ENCODE measurements at regions not wholly inside any gene's neighbourhood (a gene's known extent, or its start where the extent isn't known, plus 50 kb on each side); places are given as distances from the start of the nearest gene placed in this dataset.

DNA sequence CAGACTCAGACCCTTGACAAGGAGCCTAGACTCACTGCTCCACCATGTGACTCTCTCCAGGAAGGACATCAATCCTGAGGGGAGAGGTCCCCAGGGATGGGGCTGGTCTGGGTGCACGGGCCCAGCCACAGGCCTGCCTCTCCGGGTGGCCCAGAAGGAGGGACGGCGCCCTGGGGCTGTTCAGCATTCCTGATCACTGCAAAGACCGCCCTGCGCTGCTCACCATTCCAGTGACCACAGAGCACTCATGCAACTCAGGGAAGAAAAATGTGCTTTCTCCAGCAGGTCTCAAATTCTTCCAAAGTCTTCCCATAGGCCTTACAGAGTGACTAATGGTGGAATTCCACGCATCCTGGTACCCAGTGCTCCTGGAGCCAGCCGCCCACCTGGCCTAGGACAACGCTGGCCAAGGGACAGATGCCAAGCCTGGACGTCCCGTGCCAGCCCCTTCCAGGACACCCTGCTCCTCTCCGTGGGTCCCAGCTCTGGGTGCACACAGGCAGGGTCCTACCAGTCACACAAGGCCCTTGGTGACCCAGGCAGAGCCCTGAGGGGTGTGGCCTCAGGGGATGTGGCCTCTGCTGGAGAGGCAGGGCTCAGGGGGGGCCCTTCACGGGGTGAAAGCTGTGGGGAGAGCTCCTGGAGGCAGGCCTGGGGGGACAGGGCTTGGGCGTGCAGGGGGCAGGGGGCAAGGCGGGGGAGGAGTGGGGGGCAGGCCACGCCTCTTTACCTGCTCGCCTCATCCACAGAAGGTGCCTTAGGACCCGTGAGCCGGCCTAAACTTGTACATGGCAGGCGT, 178.8 kb downstream of the IGLL1 start:
- Histone ChIP-seq H3K4me1 (ENCODE audit: control insufficient read depth in 1 of 2, insufficient read depth in 2 of 2, low read length in 2 of 2) (no peaks in the 10 kb centered on the region), H3K27ac (ENCODE audit: low read depth, low read length) (no peak overlapping the region), H3K27me3 (ENCODE audit: control insufficient read depth in 1 of 2, insufficient read depth in 2 of 2, low read length in 2 of 2) (no peaks in the 10 kb centered on the region), H3K36me3 (ENCODE audit: control insufficient read depth in 1 of 2, insufficient read depth in 2 of 2, low read length in 2 of 2) (no peaks in the 10 kb centered on the region), H3K9ac (ENCODE audit: low read depth in 1 of 2, low read length in 2 of 2) (no peak overlapping the region), H3K4me3 (ENCODE audit: low read depth in 1 of 2, low read length in 2 of 2) (no peak overlapping the region), H3K9me3 (ENCODE audit: control insufficient read depth in 1 of 2, low read length in 2 of 2) (no peaks in the 10 kb centered on the region)

DNA sequence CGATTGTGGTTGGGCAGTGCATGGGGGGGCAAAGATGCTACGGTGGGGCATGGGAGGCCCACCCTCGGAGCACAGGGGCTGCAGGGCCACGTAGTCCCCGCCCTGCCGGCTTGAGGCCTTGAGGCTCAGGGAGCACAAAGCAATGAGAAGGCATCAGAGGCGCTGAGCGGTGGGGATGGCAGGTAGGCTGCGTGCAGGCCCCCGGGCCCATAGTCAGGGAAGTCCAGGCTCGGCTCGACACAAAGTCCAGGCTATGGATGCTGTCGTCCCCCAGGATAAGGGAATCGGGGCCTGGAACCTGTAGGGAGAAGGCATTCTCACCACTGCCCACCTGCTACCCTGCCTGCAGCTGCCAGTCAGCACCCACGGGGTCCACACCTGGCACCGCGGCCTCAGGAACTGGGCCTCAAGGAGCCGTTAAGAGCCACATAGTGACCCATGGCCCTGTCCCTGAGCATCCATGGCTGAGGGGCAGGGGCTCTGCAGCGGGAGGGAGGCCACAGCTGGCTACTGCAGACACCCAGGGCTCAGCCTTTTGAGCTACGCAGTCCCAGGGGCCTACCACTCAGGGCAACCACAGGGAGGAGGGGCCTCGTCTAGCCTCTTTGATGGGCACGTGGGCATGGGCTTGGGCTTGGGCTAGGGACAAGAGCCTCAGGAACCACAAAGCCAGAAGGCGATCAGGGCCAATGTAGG, 179.7 kb downstream of the IGLL1 start:
- Histone ChIP-seq H3K36me3 (ENCODE audit: control insufficient read depth in 1 of 2, insufficient read depth in 2 of 2, low read length in 2 of 2) (no peaks in the 10 kb centered on the region), H3K27me3 (ENCODE audit: control insufficient read depth in 1 of 2, insufficient read depth in 2 of 2, low read length in 2 of 2) (no peaks in the 10 kb centered on the region), H3K27ac (ENCODE audit: low read depth, low read length) (no peak overlapping the region), H3K4me3 (ENCODE audit: low read depth in 1 of 2, low read length in 2 of 2) (no peak overlapping the region), H3K9ac (ENCODE audit: low read depth in 1 of 2, low read length in 2 of 2) (no peak overlapping the region), H3K9me3 (ENCODE audit: control insufficient read depth in 1 of 2, low read length in 2 of 2) (no peaks in the 10 kb centered on the region), H3K4me1 (ENCODE audit: control insufficient read depth in 1 of 2, insufficient read depth in 2 of 2, low read length in 2 of 2) (no peaks in the 10 kb centered on the region)

DNA sequence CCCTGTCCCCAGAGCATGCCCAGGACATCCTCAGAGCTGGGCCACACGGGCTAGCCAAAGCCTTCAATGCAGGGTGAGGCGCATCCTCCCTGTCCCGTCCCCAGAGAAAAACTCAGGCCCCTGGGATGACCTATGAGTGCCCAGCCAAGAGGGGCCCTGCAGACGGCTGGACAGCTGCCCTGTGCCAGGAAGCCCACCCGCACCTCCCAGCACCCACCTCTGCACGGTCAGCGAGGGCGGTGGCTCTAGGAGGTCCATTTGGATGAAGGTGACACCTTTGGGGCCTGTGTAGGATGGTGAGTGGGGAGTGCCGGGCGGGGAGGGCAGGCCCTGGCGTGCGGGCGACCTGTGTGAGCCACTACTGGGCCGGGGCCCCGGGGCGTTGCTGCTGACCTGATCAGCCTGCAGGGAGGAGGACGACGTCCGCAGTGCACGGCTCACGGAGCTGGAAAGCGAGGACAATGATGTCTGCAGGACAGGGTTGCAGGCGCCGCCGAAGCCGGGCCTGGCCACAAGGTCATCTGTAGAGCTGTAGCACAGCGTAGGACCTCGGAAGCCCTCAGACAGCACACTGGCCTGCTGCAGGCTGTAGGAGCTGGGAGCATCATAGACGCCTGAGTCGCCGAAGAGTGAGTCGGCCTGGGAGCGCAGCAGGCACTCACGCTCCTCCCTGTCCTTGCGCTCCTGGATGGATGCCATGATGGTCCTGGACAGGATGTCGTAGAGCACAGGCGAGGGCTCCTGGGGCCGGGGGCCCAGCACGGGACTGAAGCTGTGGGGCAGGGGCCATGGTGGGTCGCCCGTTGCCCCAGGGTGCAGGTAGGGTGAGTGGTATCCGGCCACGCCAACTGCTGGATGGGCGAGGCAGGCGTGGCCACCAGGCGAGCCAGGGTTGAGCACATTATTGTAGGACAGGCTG, 180.5 kb downstream of the IGLL1 start:
- Histone ChIP-seq H3K9ac (ENCODE audit: low read depth in 1 of 2, low read length in 2 of 2) (no peak overlapping the region), H3K27ac (ENCODE audit: low read depth, low read length) (no peak overlapping the region), H3K27me3 (ENCODE audit: control insufficient read depth in 1 of 2, insufficient read depth in 2 of 2, low read length in 2 of 2) (no peaks in the 10 kb centered on the region), H3K4me1 (ENCODE audit: control insufficient read depth in 1 of 2, insufficient read depth in 2 of 2, low read length in 2 of 2) (no peaks in the 10 kb centered on the region), H3K9me3 (ENCODE audit: control insufficient read depth in 1 of 2, low read length in 2 of 2) (no peaks in the 10 kb centered on the region), H3K4me3 (ENCODE audit: low read depth in 1 of 2, low read length in 2 of 2) (no peak overlapping the region), H3K36me3 (ENCODE audit: control insufficient read depth in 1 of 2, insufficient read depth in 2 of 2, low read length in 2 of 2) (no peaks in the 10 kb centered on the region)

- H3K4me3 ChIP-seq (ENCODE audit: low read depth in 1 of 2, low read length in 2 of 2), result no peak overlapping the region
- no peak overlapping the region for H3K27ac ChIP-seq (ENCODE audit: low read depth, low read length)
- H3K4me1 ChIP-seq (ENCODE audit: control insufficient read depth in 1 of 2, insufficient read depth in 2 of 2, low read length in 2 of 2), result no peaks in the 10 kb centered on the region
- no peaks in the 10 kb centered on the region for H3K9me3 ChIP-seq (ENCODE audit: control insufficient read depth in 1 of 2, low read length in 2 of 2)
- H3K36me3 ChIP-seq (ENCODE audit: control insufficient read depth in 1 of 2, insufficient read depth in 2 of 2, low read length in 2 of 2), result no peaks in the 10 kb centered on the region
- H3K27me3 ChIP-seq (ENCODE audit: control insufficient read depth in 1 of 2, insufficient read depth in 2 of 2, low read length in 2 of 2), result no peaks in the 10 kb centered on the region
- no peak overlapping the region for H3K9ac ChIP-seq (ENCODE audit: low read depth in 1 of 2, low read length in 2 of 2)
These were observed 181.3 kb downstream of the IGLL1 start for GRCh38 chr22:23398701-23399366.

- H3K9me3 ChIP-seq (ENCODE audit: control insufficient read depth in 1 of 2, low read length in 2 of 2), result no peaks in the 10 kb centered on the region
- H3K36me3 ChIP-seq (ENCODE audit: control insufficient read depth in 1 of 2, insufficient read depth in 2 of 2, low read length in 2 of 2), result no peaks in the 10 kb centered on the region
- H3K27ac ChIP-seq (ENCODE audit: low read depth, low read length), result no peak overlapping the region
- H3K4me3 ChIP-seq (ENCODE audit: low read depth in 1 of 2, low read length in 2 of 2), result no peak overlapping the region
- no peaks in the 10 kb centered on the region for H3K4me1 ChIP-seq (ENCODE audit: control insufficient read depth in 1 of 2, insufficient read depth in 2 of 2, low read length in 2 of 2)
- no peaks in the 10 kb centered on the region for H3K27me3 ChIP-seq (ENCODE audit: control insufficient read depth in 1 of 2, insufficient read depth in 2 of 2, low read length in 2 of 2)
- H3K9ac ChIP-seq (ENCODE audit: low read depth in 1 of 2, low read length in 2 of 2), result no peak overlapping the region
These were observed 182.2 kb downstream of the IGLL1 start for GRCh38 chr22:23397613-23398567.

DNA sequence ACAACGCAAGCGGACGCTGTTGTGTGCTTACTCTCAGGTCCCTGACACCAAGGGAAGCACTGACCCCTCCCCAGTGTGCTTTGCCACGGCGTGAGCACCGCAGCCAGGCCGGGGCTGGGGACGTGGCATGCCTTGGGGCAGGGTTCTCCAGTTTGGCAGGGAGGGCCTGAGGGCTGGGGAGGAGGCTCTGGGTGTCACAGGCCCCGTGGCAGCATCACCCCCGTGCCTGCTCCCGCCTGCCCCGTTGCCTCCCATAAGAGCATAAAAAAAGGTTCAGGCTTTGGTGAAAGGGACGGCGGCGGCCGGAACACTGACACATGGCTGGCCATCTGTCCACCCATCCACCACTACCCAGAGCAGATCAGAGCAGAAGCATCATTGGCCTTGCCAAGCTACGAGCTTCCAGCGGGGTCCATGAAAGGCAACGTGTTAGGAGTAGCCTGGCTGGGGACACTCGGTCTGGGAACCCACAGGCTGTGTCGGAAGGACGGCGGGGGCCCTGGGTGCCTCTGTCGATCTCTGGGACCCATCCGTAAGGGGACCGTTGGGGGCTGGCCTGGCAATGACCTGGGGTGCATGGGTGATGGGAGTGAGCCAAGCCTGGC, 183.0 kb downstream of the IGLL1 start:
- Histone ChIP-seq H3K27me3 (ENCODE audit: control insufficient read depth in 1 of 2, insufficient read depth in 2 of 2, low read length in 2 of 2) (no peaks in the 10 kb centered on the region), H3K4me3 (ENCODE audit: low read depth in 1 of 2, low read length in 2 of 2) (no peak overlapping the region), H3K9me3 (ENCODE audit: control insufficient read depth in 1 of 2, low read length in 2 of 2) (no peaks in the 10 kb centered on the region), H3K4me1 (ENCODE audit: control insufficient read depth in 1 of 2, insufficient read depth in 2 of 2, low read length in 2 of 2) (no peaks in the 10 kb centered on the region), H3K36me3 (ENCODE audit: control insufficient read depth in 1 of 2, insufficient read depth in 2 of 2, low read length in 2 of 2) (no peaks in the 10 kb centered on the region), H3K27ac (ENCODE audit: low read depth, low read length) (no peak overlapping the region), H3K9ac (ENCODE audit: low read depth in 1 of 2, low read length in 2 of 2) (no peak overlapping the region)

DNA sequence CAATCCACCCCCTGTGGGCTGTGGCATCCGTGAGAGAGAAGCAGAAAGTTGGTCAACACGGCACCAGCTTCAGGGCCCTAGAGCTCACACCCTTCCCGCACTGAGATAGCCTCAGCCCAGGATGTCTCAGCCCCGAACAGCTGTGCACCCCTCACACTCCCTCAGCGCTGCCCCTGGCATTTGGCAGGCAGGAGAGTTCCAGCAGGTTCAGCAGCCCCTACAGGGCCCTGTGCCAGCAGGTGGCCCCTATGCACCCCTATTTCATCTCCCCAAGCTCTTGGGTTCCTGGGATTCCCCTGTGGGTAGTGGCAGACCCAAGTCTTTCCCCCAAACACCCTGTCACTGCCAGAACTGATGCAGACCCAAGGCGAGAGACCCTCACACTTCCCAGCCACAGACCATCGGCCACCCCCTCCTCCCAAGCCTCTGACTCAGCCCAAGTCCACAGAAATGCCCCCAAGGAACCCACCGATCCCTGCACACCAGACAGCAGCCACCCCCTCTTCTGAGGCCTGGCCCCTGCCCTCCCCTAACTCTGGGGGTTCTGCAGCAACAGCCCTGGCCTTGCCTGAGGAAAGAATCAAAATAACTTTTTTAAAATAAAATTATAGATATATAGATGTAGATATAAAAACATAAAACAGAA, 183.6 kb downstream of the IGLL1 start:
- Histone ChIP-seq H3K27me3 (ENCODE audit: control insufficient read depth in 1 of 2, insufficient read depth in 2 of 2, low read length in 2 of 2) (no peaks in the 10 kb centered on the region), H3K9ac (ENCODE audit: low read depth in 1 of 2, low read length in 2 of 2) (no peak overlapping the region), H3K4me1 (ENCODE audit: control insufficient read depth in 1 of 2, insufficient read depth in 2 of 2, low read length in 2 of 2) (no peaks in the 10 kb centered on the region), H3K27ac (ENCODE audit: low read depth, low read length) (no peak overlapping the region), H3K9me3 (ENCODE audit: control insufficient read depth in 1 of 2, low read length in 2 of 2) (no peaks in the 10 kb centered on the region), H3K36me3 (ENCODE audit: control insufficient read depth in 1 of 2, insufficient read depth in 2 of 2, low read length in 2 of 2) (no peaks in the 10 kb centered on the region), H3K4me3 (ENCODE audit: low read depth in 1 of 2, low read length in 2 of 2) (no peak overlapping the region)

GRCh38 chr22:23395530-23396361, 184.3 kb downstream of the IGLL1 start:
- H3K9me3 ChIP-seq (ENCODE audit: control insufficient read depth in 1 of 2, low read length in 2 of 2), result no peaks in the 10 kb centered on the region
- no peaks in the 10 kb centered on the region for H3K4me1 ChIP-seq (ENCODE audit: control insufficient read depth in 1 of 2, insufficient read depth in 2 of 2, low read length in 2 of 2)
- no peak overlapping the region for H3K27ac ChIP-seq (ENCODE audit: low read depth, low read length)
- no peak overlapping the region for H3K9ac ChIP-seq (ENCODE audit: low read depth in 1 of 2, low read length in 2 of 2)
- H3K36me3 ChIP-seq (ENCODE audit: control insufficient read depth in 1 of 2, insufficient read depth in 2 of 2, low read length in 2 of 2), result no peaks in the 10 kb centered on the region
- no peaks in the 10 kb centered on the region for H3K27me3 ChIP-seq (ENCODE audit: control insufficient read depth in 1 of 2, insufficient read depth in 2 of 2, low read length in 2 of 2)
- H3K4me3 ChIP-seq (ENCODE audit: low read depth in 1 of 2, low read length in 2 of 2), result no peak overlapping the region
